H9 (cell line): ENCODE measurements at regions not wholly inside any gene's neighbourhood (a gene's known extent, or its start where the extent isn't known, plus 50 kb on each side); places are given as distances from the start of the nearest gene placed in this dataset.

Experiments
- DNase-seq: peaks from one replicate; pipeline ENCODE4 v3.0.0-alpha.2; 2017
- H2AFZ ChIP-seq: one replicate; pipeline ENCODE4 v1.6.1; 2013; ENCODE audit warnings: mild to moderate bottlenecking, low read length, control low read depth, moderate library complexity
- H2AK5ac ChIP-seq: 2 replicates; pipeline ENCODE4 v1.6.1; 2013; ENCODE audit warnings: low read length, control low read depth, mixed read lengths; ENCODE audit not compliant: insufficient read length
- H2BK120ac ChIP-seq: one replicate; pipeline ENCODE4 v1.6.1; 2013; ENCODE audit warnings: low read depth, mild to moderate bottlenecking, low read length, control low read depth, inconsistent platforms; ENCODE audit not compliant: poor library complexity, severe bottlenecking
- H2BK12ac ChIP-seq: 2 replicates; pipeline ENCODE4 v1.6.1; 2013; ENCODE audit warnings: low read length, control low read depth, mixed read lengths, low read depth; ENCODE audit not compliant: insufficient read length
- H2BK15ac ChIP-seq: 2 replicates; pipeline ENCODE4 v1.6.1; 2013; ENCODE audit warnings: low read depth, low read length, control low read depth
- H2BK20ac ChIP-seq: one replicate; pipeline ENCODE4 v1.6.1; 2013; ENCODE audit warnings: low read depth, mild to moderate bottlenecking, low read length, control low read depth, inconsistent platforms; ENCODE audit not compliant: poor library complexity, severe bottlenecking
- H2BK5ac ChIP-seq: 2 replicates; pipeline ENCODE4 v1.6.1; 2013; ENCODE audit warnings: low read length, control low read depth, mixed read lengths; ENCODE audit not compliant: insufficient read length
- H3K14ac ChIP-seq: 2 replicates; pipeline ENCODE4 v1.6.1; 2013; ENCODE audit warnings: low read length, control low read depth; ENCODE audit not compliant: insufficient read depth
- H3K18ac ChIP-seq: 2 replicates; pipeline ENCODE4 v1.6.1; 2013; ENCODE audit warnings: low read depth, mild to moderate bottlenecking, mixed read lengths, low read length, control low read depth; ENCODE audit not compliant: insufficient read length
- H3K23ac ChIP-seq: 2 replicates; pipeline ENCODE4 v1.6.1; 2013; ENCODE audit warnings: low read length, control low read depth, mixed read lengths, low read depth; ENCODE audit not compliant: insufficient read length
- H3K23me2 ChIP-seq: 2 replicates; pipeline ENCODE4 v1.6.1; 2013; ENCODE audit warnings: low read depth, mild to moderate bottlenecking, mixed read lengths, low read length, control low read depth; ENCODE audit not compliant: insufficient read length, poor library complexity, severe bottlenecking
- H3K27ac ChIP-seq: 2 replicates; pipeline ENCODE4 v1.5.1; 2013; ENCODE audit warnings: low read length, control low read depth, mixed read lengths, low read depth; ENCODE audit not compliant: insufficient read length
- H3K27me3 ChIP-seq: 2 replicates; pipeline ENCODE4 v1.6.1; 2013; ENCODE audit warnings: low read length, control low read depth, inconsistent platforms; ENCODE audit not compliant: insufficient read depth
- H3K4ac ChIP-seq: 2 replicates; pipeline ENCODE4 v1.6.1; 2013; ENCODE audit warnings: low read depth, mild to moderate bottlenecking, control low read depth, inconsistent platforms, low read length, moderate library complexity
- H3K4me1 ChIP-seq: 2 replicates; pipeline ENCODE4 v1.6.1; 2013; ENCODE audit warnings: low read length, control low read depth, inconsistent platforms; ENCODE audit not compliant: insufficient read depth
- H3K4me2 ChIP-seq: 2 replicates; pipeline ENCODE4 v1.6.1; 2013; ENCODE audit warnings: low read length, control low read depth, mixed read lengths; ENCODE audit not compliant: insufficient read length, insufficient read depth
- H3K56ac ChIP-seq: 2 replicates; pipeline ENCODE4 v1.6.1; 2013; ENCODE audit warnings: low read depth, mild to moderate bottlenecking, mixed read lengths, low read length, control low read depth; ENCODE audit not compliant: insufficient read length
- H3K79me1 ChIP-seq: 2 replicates; pipeline ENCODE4 v1.6.1; 2013; ENCODE audit warnings: low read depth, mild to moderate bottlenecking, moderate library complexity, low read length, control low read depth, inconsistent platforms; ENCODE audit not compliant: insufficient read depth, poor library complexity, severe bottlenecking
- H3K79me2 ChIP-seq: 2 replicates; pipeline ENCODE4 v1.6.1; 2013; ENCODE audit warnings: low read length, control low read depth, inconsistent platforms; ENCODE audit not compliant: insufficient read depth
- H3K9ac ChIP-seq: 2 replicates; pipeline ENCODE4 v1.6.1; 2013; ENCODE audit warnings: low read length, control low read depth, mixed read lengths; ENCODE audit not compliant: insufficient read length; ENCODE audit errors: extremely low read depth
- H3K9me3 ChIP-seq: one replicate; pipeline ENCODE4 v1.6.1; 2013; ENCODE audit warnings: low read depth, low read length, inconsistent platforms; ENCODE audit not compliant: control insufficient read depth
- H3T11ph ChIP-seq: one replicate; pipeline ENCODE4 v1.6.1; 2013; ENCODE audit warnings: mild to moderate bottlenecking, low read length, control low read depth, inconsistent platforms
- H4K20me1 ChIP-seq: one replicate; pipeline ENCODE4 v1.6.1; 2013; ENCODE audit not compliant: control insufficient read depth, insufficient read length, insufficient read depth
- H4K5ac ChIP-seq: 2 replicates; pipeline ENCODE4 v1.6.1; 2013; ENCODE audit warnings: low read depth, mild to moderate bottlenecking, mixed read lengths, low read length, control low read depth; ENCODE audit not compliant: insufficient read length
- H4K8ac ChIP-seq: replicated peaks from 2 replicates; pipeline ENCODE4 v1.6.1; 2013; ENCODE audit warnings: low read length, control low read depth, mixed read lengths, low read depth; ENCODE audit not compliant: insufficient read length
- H4K91ac ChIP-seq: 2 replicates; pipeline ENCODE4 v1.6.1; 2013; ENCODE audit warnings: low read depth, mild to moderate bottlenecking, moderate library complexity, mixed read lengths, low read length, control low read depth; ENCODE audit not compliant: insufficient read length
- H3K27ac Mint-ChIP-seq, 3 experiments: 2 replicates in 2 of 3; 3 replicates in 1 of 3; pipeline ENCODE4 v1.8.0; 2020 to 2021; ENCODE audit warnings: mixed read lengths in 3 of 3, mild to moderate bottlenecking in 1 of 3, moderate library complexity in 1 of 3
- H3K27me3 Mint-ChIP-seq: 2 replicates; pipeline ENCODE4 v1.8.0; 2021; ENCODE audit warnings: low read depth, mild to moderate bottlenecking, moderate library complexity, mixed read lengths
- H3K36me3 Mint-ChIP-seq, 3 experiments: 2 replicates in 2 of 3; 3 replicates in 1 of 3; pipeline ENCODE4 v1.8.0; 2020 to 2021; ENCODE audit warnings: low read depth in 3 of 3, mixed read lengths in 3 of 3; ENCODE audit not compliant: insufficient read depth in 1 of 3
- H3K4me1 Mint-ChIP-seq, 2 experiments: 2 replicates each; pipeline ENCODE4 v1.8.0; 2020; ENCODE audit warnings: mixed read lengths in 2 of 2
- H3K4me3 Mint-ChIP-seq, 2 experiments: 2 replicates in 1 of 2; 3 replicates in 1 of 2; pipeline ENCODE4 v1.8.0; 2020 to 2021; ENCODE audit warnings: mild to moderate bottlenecking in 2 of 2, mixed read lengths in 2 of 2, moderate library complexity in 1 of 2
- H3K9me3 Mint-ChIP-seq, 2 experiments: 2 replicates in 1 of 2; 3 replicates in 1 of 2; pipeline ENCODE4 v1.8.0; 2020; ENCODE audit warnings: mild to moderate bottlenecking in 2 of 2, mixed read lengths in 2 of 2, moderate library complexity in 1 of 2
- WGBS: extraction: QIAGEN DNeasy Blood & Tissue Kit; methylation state at CpG from one replicate; pipeline ENCODE4 v1.1.7; 2013; ENCODE audit warnings: missing lambda C conversion rate, low lambda C conversion rate, mixed read lengths; ENCODE audit not compliant: insufficient read length; ENCODE audit errors: extremely low coverage; 5-methylcytosine and 5-hydroxymethylcytosine counted together
- TF ChIP-seq, protein P1 (sequence below): fragments of 200-600 bp; sonication (generic); conservative IDR thresholded peaks from 3 replicates; pipeline ENCODE4 v1.8.0; 2021; ENCODE audit warnings: antibody characterized with exemption, mild to moderate bottlenecking

GRCh38 chr3:43159876-43160255 is 54.0 kb upstream of the POMGNT2 start:
- Histone ChIP-seq H3K79me1 (no peaks in the 10 kb centered on the region), H2BK12ac (no peak overlapping the region), H4K20me1 (no peaks in the 10 kb centered on the region), H3K4me2 (no peak overlapping the region), H4K91ac (no peak overlapping the region), H3K9me3 (no peaks in the 10 kb centered on the region), H2BK15ac (no peak overlapping the region), H3K14ac (no peak overlapping the region), H3K27me3 (no peaks in the 10 kb centered on the region), H3K27ac (no peak overlapping the region), H3K79me2 (no peaks in the 10 kb centered on the region), H4K5ac (no peak overlapping the region), H3K23ac (no peak overlapping the region), H4K8ac (no peak overlapping the region), H3K23me2 (no peaks in the 10 kb centered on the region), H3K56ac (no peak overlapping the region), H2BK5ac (no peak overlapping the region), H3K4me1 (peaks cover 4% of the 10 kb centered on the region; the same call in 1 of the 2 replicates), H2BK120ac (no peak overlapping the region), H2AK5ac (no peak overlapping the region), H2BK20ac (no peak overlapping the region), H3K18ac (no peak overlapping the region), H3K9ac (no peak overlapping the region), H3T11ph (no peak overlapping the region), H3K4ac (no peak overlapping the region), H2AFZ (no peak overlapping the region)
- no peaks in the 10 kb centered on the region for H3K36me3 Mint-ChIP-seq
- H3K27ac Mint-ChIP-seq: no peak overlapping the region
- WGBS: no CpG with 5 or more reads among the region's 3 CpGs
- TF ChIP-seq, protein P1, sequence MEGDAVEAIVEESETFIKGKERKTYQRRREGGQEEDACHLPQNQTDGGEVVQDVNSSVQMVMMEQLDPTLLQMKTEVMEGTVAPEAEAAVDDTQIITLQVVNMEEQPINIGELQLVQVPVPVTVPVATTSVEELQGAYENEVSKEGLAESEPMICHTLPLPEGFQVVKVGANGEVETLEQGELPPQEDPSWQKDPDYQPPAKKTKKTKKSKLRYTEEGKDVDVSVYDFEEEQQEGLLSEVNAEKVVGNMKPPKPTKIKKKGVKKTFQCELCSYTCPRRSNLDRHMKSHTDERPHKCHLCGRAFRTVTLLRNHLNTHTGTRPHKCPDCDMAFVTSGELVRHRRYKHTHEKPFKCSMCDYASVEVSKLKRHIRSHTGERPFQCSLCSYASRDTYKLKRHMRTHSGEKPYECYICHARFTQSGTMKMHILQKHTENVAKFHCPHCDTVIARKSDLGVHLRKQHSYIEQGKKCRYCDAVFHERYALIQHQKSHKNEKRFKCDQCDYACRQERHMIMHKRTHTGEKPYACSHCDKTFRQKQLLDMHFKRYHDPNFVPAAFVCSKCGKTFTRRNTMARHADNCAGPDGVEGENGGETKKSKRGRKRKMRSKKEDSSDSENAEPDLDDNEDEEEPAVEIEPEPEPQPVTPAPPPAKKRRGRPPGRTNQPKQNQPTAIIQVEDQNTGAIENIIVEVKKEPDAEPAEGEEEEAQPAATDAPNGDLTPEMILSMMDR: no peak
- H3K27me3 Mint-ChIP-seq: peaks cover 10% of the 10 kb centered on the region
- no peak overlapping the region for H3K4me3 Mint-ChIP-seq
- no peak for DNase-seq
- H3K9me3 Mint-ChIP-seq: no peaks in the 10 kb centered on the region
- peaks cover 14 to 15% of the 10 kb centered on the region in 2 experiments for H3K4me1 Mint-ChIP-seq
